ENCODE measurements at regions not wholly inside any gene's neighbourhood (a gene's known extent, or its start where the extent isn't known, plus 50 kb on each side); places are given as distances from the start of the nearest gene placed in this dataset.

- Histone ChIP-seq H3K27ac (no peak overlapping the region), H3K9me3 (peaks cover 4% of the 10 kb centered on the region; the same call in 2 of the 3 replicates), H3K4me3 (no peak overlapping the region), H3K4me1 (no peaks in the 10 kb centered on the region), H3K4me2 (no peak overlapping the region)
- no peak for FAIRE-seq
- TF ChIP-seq RARB (CRISPR knock-in tag; IDR thresholded peaks at IDR 0.05) (no peak), JUNB (IDR thresholded peaks at IDR 0.05) (no peak), MAFK (IDR thresholded peaks at IDR 0.05; ENCODE audit: partially characterized antibody) (no peak), BCL3 (IDR thresholded peaks at IDR 0.05) (no peak), CHD2 (IDR thresholded peaks at IDR 0.05; ENCODE audit: low read length, partially characterized antibody) (no peak), ZNF302 (CRISPR knock-in tag; IDR thresholded peaks at IDR 0.05) (no peak), KDM5A (IDR thresholded peaks at IDR 0.05) (no peak), HEYL (CRISPR knock-in tag; IDR thresholded peaks at IDR 0.05) (no peak), ESRRA (IDR thresholded peaks at IDR 0.05; ENCODE audit: borderline replicate concordance, low read length) (no peak), PBX3 (IDR thresholded peaks at IDR 0.05) (no peak), SMC3 (IDR thresholded peaks at IDR 0.05) (no peak), RCOR1 (IDR thresholded peaks at IDR 0.05; ENCODE audit: low read depth, low read length) (no peak)
- no peak for ATAC-seq
- DNase-seq (ENCODE audit: low read depth in 1 of 2, low spot score in 1 of 2), result no peak
- 1% methylated on average over 2 of the region's 2 CpGs for WGBS (ENCODE audit: missing lambda C conversion rate)
- CTCF ChIA-PET, result no interaction called here
- POLR2A ChIA-PET, result no interaction called here
Measured at GRCh38 chr15:98263787-98264186, 303.3 kb downstream of the ARRDC4 start.

- ChIA-PET CTCF (interaction anchor here (1.0 to 1.1 kb wide), 2 partner anchors 45 to 156 kb away, joined by 3 to 5 read pairs; no protein-coding TSS in a partner anchor), POLR2A (no interaction called here)
- DNase-seq (ENCODE audit: low read depth in 1 of 2, low spot score in 1 of 2) (no peak), ATAC-seq (no peak), FAIRE-seq (no peak)
- H3K4me2 ChIP-seq, result no peak overlapping the region
- 22% methylated on average over 8 of the region's 9 CpGs for WGBS (ENCODE audit: missing lambda C conversion rate)
- TF ChIP-seq RNF2 (IDR thresholded peaks at IDR 0.05; ENCODE audit: borderline replicate concordance, low read depth) (no peak), TFCP2L1 (CRISPR knock-in tag; IDR thresholded peaks at IDR 0.05) (no peak), SREBF2 (IDR thresholded peaks at IDR 0.05) (no peak), CHD2 (IDR thresholded peaks at IDR 0.05; ENCODE audit: low read length, partially characterized antibody) (no peak), MYC (IDR thresholded peaks at IDR 0.05; ENCODE audit: borderline replicate concordance, low read length) (no peak), PBX3 (IDR thresholded peaks at IDR 0.05) (no peak), HDAC2 (IDR thresholded peaks at IDR 0.05) (no peak), RARB (CRISPR knock-in tag; IDR thresholded peaks at IDR 0.05) (no peak), NFE2L2 (conservative IDR thresholded peaks at IDR 0.05; ENCODE audit: low read length) (no peak), ESRRA (IDR thresholded peaks at IDR 0.05; ENCODE audit: borderline replicate concordance, low read length) (no peak)
- TF ChIP-seq, protein P1, sequence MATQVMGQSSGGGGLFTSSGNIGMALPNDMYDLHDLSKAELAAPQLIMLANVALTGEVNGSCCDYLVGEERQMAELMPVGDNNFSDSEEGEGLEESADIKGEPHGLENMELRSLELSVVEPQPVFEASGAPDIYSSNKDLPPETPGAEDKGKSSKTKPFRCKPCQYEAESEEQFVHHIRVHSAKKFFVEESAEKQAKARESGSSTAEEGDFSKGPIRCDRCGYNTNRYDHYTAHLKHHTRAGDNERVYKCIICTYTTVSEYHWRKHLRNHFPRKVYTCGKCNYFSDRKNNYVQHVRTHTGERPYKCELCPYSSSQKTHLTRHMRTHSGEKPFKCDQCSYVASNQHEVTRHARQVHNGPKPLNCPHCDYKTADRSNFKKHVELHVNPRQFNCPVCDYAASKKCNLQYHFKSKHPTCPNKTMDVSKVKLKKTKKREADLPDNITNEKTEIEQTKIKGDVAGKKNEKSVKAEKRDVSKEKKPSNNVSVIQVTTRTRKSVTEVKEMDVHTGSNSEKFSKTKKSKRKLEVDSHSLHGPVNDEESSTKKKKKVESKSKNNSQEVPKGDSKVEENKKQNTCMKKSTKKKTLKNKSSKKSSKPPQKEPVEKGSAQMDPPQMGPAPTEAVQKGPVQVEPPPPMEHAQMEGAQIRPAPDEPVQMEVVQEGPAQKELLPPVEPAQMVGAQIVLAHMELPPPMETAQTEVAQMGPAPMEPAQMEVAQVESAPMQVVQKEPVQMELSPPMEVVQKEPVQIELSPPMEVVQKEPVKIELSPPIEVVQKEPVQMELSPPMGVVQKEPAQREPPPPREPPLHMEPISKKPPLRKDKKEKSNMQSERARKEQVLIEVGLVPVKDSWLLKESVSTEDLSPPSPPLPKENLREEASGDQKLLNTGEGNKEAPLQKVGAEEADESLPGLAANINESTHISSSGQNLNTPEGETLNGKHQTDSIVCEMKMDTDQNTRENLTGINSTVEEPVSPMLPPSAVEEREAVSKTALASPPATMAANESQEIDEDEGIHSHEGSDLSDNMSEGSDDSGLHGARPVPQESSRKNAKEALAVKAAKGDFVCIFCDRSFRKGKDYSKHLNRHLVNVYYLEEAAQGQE (IDR thresholded peaks at IDR 0.05), result no peak
- H3K4me3 ChIP-seq, result no peak overlapping the region
- H3K9me3 ChIP-seq, result peaks cover 5% of the 10 kb centered on the region; the same call in 1 of the 3 replicates
- H3K4me1 ChIP-seq, result no peaks in the 10 kb centered on the region
- H3K27ac ChIP-seq, result no peak overlapping the region
Measured at GRCh38 chr15:98266295-98266694, 305.8 kb downstream of the ARRDC4 start.

Measured in A549 (cell line).